A673 (cell line): ENCODE measurements at regions not wholly inside any gene's neighbourhood (a gene's known extent, or its start where the extent isn't known, plus 50 kb on each side); places are given as distances from the start of the nearest gene placed in this dataset.

Experiments used
- BruUV-seq: library from RNA; stranded (reverse); fragments of 400-500 nt; replicated peaks from 2 replicates; lab custom pipeline; 2021; lab: Mats Ljungman, UMichigan
- CTCF ChIA-PET: fragments of 300-600 bp; sonication (Branson Sonifier 250); formaldehyde crosslinking; loops from one replicate; lab custom pipeline; 2022; ENCODE audit warnings: antibody characterized with exemption; lab: Charles Lee
- POLR2A ChIA-PET: fragments of 300-600 bp; sonication (Branson Sonifier 250); formaldehyde crosslinking; loops from one replicate; lab custom pipeline; 2022; ENCODE audit warnings: antibody characterized with exemption; ENCODE audit not compliant: low non-redundant PET; lab: Charles Lee
- DNase-seq: peaks from one replicate; pipeline ENCODE4 v3.0.0-alpha.2; 2015; ENCODE audit warnings: low spot score
- H3K27ac ChIP-seq: fragments of 200-600 bp; sonication (generic); 2 replicates; pipeline ENCODE4 v1.5.1; 2016; ENCODE audit warnings: mixed run types, low read depth, mild to moderate bottlenecking, mixed read lengths, antibody characterized with exemption, low read length; ENCODE audit not compliant: poor library complexity, severe bottlenecking
- H3K27me3 ChIP-seq: fragments of 200-600 bp; sonication (generic); replicated peaks from 2 replicates; pipeline ENCODE4 v1.6.1; 2017; ENCODE audit warnings: mixed run types, low read depth, mild to moderate bottlenecking, mixed read lengths, antibody characterized with exemption, low read length; ENCODE audit not compliant: insufficient read depth, poor library complexity
- H3K36me3 ChIP-seq: fragments of 200-600 bp; sonication (generic); 2 replicates; pipeline ENCODE4 v1.6.1; 2016; ENCODE audit warnings: mixed run types, mild to moderate bottlenecking, mixed read lengths, antibody characterized with exemption, low read length; ENCODE audit not compliant: insufficient read depth, poor library complexity, severe bottlenecking
- H3K4me1 ChIP-seq: fragments of 200-600 bp; sonication (generic); 2 replicates; pipeline ENCODE4 v1.6.1; 2017; ENCODE audit warnings: mixed run types, mild to moderate bottlenecking, mixed read lengths, antibody characterized with exemption, low read length; ENCODE audit not compliant: insufficient read depth, poor library complexity, severe bottlenecking
- H3K4me3 ChIP-seq: fragments of 200-600 bp; sonication (generic); 2 replicates; pipeline ENCODE4 v1.5.1; 2016; ENCODE audit warnings: low read depth, mixed run types, mild to moderate bottlenecking, mixed read lengths, low read length; ENCODE audit not compliant: poor library complexity, severe bottlenecking
- H3K9me3 ChIP-seq: fragments of 200-600 bp; sonication (generic); 2 replicates; pipeline ENCODE4 v1.6.1; 2016; ENCODE audit warnings: mixed run types, low read depth, mild to moderate bottlenecking, mixed read lengths, antibody characterized with exemption, low read length; ENCODE audit not compliant: poor library complexity, severe bottlenecking
- CTCF ChIP-seq: fragments of 300-800, 200-600 bp; sonication (generic); conservative IDR thresholded peaks from 2 replicates; pipeline ENCODE4 v1.5.1; 2017; ENCODE audit warnings: low read depth, mild to moderate bottlenecking, antibody characterized with exemption, low read length, moderate library complexity, mixed read lengths
- EZH2 ChIP-seq: fragments of 200-600 bp; sonication (generic); IDR thresholded peaks from 2 replicates; pipeline ENCODE4 v1.6.1; 2017; ENCODE audit warnings: borderline replicate concordance, low read depth, mild to moderate bottlenecking, mixed read lengths, antibody characterized with exemption, low read length; ENCODE audit not compliant: poor library complexity, severe bottlenecking
- intact Hi-C: fragments of 100-400 bp; cut with micrococcal nuclease; formaldehyde crosslinking; loops from one replicate; pipeline ENCODE4 v1.10.0; 2022; ENCODE audit not compliant: unreplicated experiment

DNA sequence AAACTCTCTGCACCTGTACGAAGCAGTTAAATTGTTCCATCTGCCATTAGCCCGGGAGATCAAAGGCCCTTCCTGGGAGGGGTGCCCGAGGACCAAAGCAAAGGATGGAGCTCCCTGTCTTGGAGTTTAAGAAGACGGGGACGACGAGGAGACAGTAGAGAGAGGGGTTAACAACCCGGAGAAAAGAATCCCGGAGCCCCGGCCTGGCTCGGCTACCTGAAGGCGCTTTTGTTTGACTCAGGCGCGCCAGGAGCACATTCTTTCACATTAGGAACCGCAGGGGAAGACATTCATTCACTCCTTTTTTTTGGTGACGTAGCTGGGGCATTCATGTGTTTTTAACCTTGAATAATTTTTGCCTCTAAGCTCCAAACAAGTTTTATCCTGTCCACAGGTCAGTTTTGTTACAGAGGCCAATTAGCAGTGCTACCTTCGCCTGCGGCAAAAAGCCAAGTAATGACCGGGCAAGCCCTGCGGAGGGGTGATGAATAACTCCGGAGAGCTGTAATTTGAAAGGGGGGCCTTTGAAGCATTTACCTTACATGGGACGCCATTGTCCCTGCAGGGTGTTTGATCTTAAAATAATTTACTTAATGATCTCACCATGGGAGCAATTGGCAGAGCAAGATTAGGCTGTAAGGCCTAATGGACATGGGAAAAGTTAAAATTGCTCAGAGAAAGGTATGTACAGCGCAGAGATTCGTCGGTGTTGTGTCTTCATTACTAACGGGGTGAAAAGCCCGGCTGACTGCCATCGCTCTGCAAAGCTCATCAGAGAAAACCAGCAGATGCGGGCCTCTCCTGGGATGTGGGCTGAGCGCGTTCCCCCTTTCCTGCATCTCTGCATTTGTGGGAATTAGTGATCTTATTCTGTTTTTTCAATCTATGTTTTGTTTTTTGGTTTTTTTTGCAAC lies 258.0 kb upstream of the SP4 start:
- ChIA-PET POLR2A (no interaction called here), CTCF (interaction anchor here (0.7 kb wide), 1 partner anchor 190 kb away, joined by 3 read pairs; no protein-coding TSS in a partner anchor)
- Histone ChIP-seq H3K9me3 (no peaks in the 10 kb centered on the region), H3K27me3 (peaks cover 76% of the 10 kb centered on the region), H3K4me1 (no peaks in the 10 kb centered on the region), H3K4me3 (no peak overlapping the region), H3K27ac (no peak overlapping the region), H3K36me3 (no peaks in the 10 kb centered on the region)
- no peak for TF ChIP-seq CTCF
- no peak for TF ChIP-seq EZH2
- intact Hi-C loops = no loop called here
- no TSS peak for BruUV-seq
- no peak for DNase-seq

DNA sequence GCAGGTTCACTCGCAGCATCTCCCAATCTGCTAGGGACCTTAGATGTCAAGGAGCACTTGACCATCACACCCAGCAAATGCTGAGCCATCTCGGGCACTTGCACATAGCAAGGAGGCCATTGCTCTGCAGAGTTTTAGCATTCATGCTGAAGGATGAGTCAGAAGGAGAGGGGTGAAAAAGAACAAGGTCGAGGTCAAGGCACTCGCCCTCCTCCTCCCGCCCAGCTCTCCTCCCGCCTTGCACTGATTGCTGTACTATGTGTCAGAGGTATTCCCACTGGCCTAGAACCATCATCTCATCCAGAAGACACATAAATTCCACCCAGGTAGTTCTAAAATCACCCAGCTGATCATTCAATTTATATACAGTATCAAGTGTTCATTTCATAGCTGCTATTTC lies 255.1 kb upstream of the SP4 start:
- Histone ChIP-seq H3K36me3 (no peaks in the 10 kb centered on the region), H3K4me3 (no peak overlapping the region), H3K27me3 (peaks cover 60% of the 10 kb centered on the region), H3K27ac (no peak overlapping the region), H3K4me1 (no peaks in the 10 kb centered on the region), H3K9me3 (no peaks in the 10 kb centered on the region)
- no peak for TF ChIP-seq CTCF
- TF ChIP-seq EZH2 = no peak
- no TSS peak for BruUV-seq
- ChIA-PET POLR2A (no interaction called here), CTCF (no interaction called here)
- no peak for DNase-seq
- intact Hi-C loops = no loop called here

DNA sequence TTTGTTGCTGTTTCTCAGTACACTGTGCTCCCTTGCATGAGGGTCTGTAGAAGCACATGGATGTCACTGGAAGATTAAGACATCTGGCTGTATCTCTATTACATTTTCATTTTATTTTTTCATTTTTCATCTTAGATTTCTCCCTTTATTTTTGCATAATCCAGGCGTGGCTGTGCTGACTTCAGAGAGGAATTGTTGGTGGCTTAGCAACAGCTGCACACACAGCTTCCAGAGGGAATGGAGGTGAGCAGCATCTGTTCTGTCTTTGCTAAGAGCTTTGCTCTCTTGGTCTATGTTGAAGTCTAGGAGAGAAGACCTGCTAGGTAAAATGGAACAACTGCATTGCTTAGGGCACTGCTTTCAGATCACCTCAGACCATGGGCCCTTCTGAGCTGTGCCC lies 254.4 kb upstream of the SP4 start:
- no TSS peak for BruUV-seq
- ChIA-PET CTCF (no interaction called here), POLR2A (no interaction called here)
- TF ChIP-seq CTCF = no peak
- no peak for TF ChIP-seq EZH2
- H3K9me3 ChIP-seq = no peaks in the 10 kb centered on the region
- DNase-seq = no peak
- no peak overlapping the region for H3K27ac ChIP-seq
- H3K36me3 ChIP-seq = no peaks in the 10 kb centered on the region
- no peaks in the 10 kb centered on the region for H3K4me1 ChIP-seq
- intact Hi-C loops = no loop called here
- H3K4me3 ChIP-seq = no peak overlapping the region
- peaks cover 53% of the 10 kb centered on the region for H3K27me3 ChIP-seq
